B cell (primary cell): ENCODE measurements at regions not wholly inside any gene's neighbourhood (a gene's known extent, or its start where the extent isn't known, plus 50 kb on each side); places are given as distances from the start of the nearest gene placed in this dataset.

Experiments used
- ATAC-seq: fragments of 200-7000 bp; cut with Tn5 transposase; one replicate; pipeline ENCODE4 v1.10.0; 2021; ENCODE audit warnings: low read depth, mild to moderate bottlenecking, moderate number of reproducible peaks, moderate library complexity
- CTCF ChIA-PET: fragments of 350-600 bp; sonication (Branson Sonifier 250); formaldehyde crosslinking; loops from one replicate; lab custom pipeline; 2021; ENCODE audit warnings: antibody characterized with exemption, inconsistent platforms; lab: Charles Lee
- POLR2A ChIA-PET: fragments of 350-600 bp; sonication (Branson Sonifier 250); formaldehyde crosslinking; loops from one replicate; lab custom pipeline; 2021; ENCODE audit warnings: antibody characterized with exemption; lab: Charles Lee
- DNase-seq: peaks from one replicate; pipeline ENCODE4 v3.0.0; 2013
- H2AFZ ChIP-seq: 2 replicates; pipeline ENCODE4 v1.6.1; 2012; ENCODE audit warnings: mild to moderate bottlenecking, low read depth, low read length; ENCODE audit not compliant: insufficient read depth, poor library complexity, severe bottlenecking
- H3K27ac ChIP-seq, 2 donors: 1 replicate in 1 of 2; 2 replicates in 1 of 2; pipeline ENCODE4 v1.5.1; 2012 to 2013; ENCODE audit warnings: low read length in 2 of 2, mild to moderate bottlenecking in 2 of 2, moderate library complexity in 1 of 2
- H3K27me3 ChIP-seq, 4 experiments: fragments of 200-600 bp in 1 of 4; sonication (generic) in 1 of 4; replicated peaks in 1 of 4; 1 replicate in 2 of 4; 2 replicates in 2 of 4; pipeline versions ENCODE4 v1.6.1 to v1.7.0; 2013 to 2016; ENCODE audit warnings: low read length in 3 of 4, mild to moderate bottlenecking in 2 of 4, mixed read lengths in 1 of 4, moderate library complexity in 1 of 4; ENCODE audit not compliant: insufficient read depth in 4 of 4, control insufficient read depth in 3 of 4; ENCODE audit errors: control extremely low read depth in 1 of 4
- H3K36me3 ChIP-seq, 2 experiments: replicated peaks in 1 of 2; 1 replicate in 1 of 2; 2 replicates in 1 of 2; pipeline versions ENCODE4 v1.6.1 to v1.7.1; 2013; ENCODE audit warnings: low read length in 1 of 2; ENCODE audit not compliant: insufficient read depth in 2 of 2, control insufficient read depth in 1 of 2; ENCODE audit errors: control extremely low read depth in 1 of 2, extremely low read depth in 1 of 2
- H3K4me1 ChIP-seq, 2 donors: fragments of 200-600 bp in 1 of 2; sonication (generic) in 1 of 2; 1 replicate in 1 of 2; 2 replicates in 1 of 2; pipeline versions ENCODE4 v1.5.1 to v1.6.1; 2013 to 2017; ENCODE audit warnings: low read length in 2 of 2; ENCODE audit not compliant: control insufficient read depth in 2 of 2, insufficient read depth in 2 of 2
- H3K4me2 ChIP-seq: replicated peaks from 2 replicates; pipeline ENCODE3; 2012; ENCODE audit warnings: mild to moderate bottlenecking, low read depth, low read length; ENCODE audit not compliant: poor library complexity, severe bottlenecking
- H3K4me3 ChIP-seq, 5 experiments: fragments of 200-600 bp in 1 of 5; sonication (generic) in 1 of 5; 1 replicate in 3 of 5; 2 replicates in 2 of 5; pipeline versions ENCODE4 v1.5.1 to v1.7.0; 2011 to 2016; ENCODE audit warnings: low read length in 4 of 5, mild to moderate bottlenecking in 4 of 5, low read depth in 2 of 5, control low read depth in 1 of 5, moderate library complexity in 1 of 5; ENCODE audit not compliant: insufficient read depth in 1 of 5; ENCODE audit errors: control extremely low read depth in 1 of 5, extremely low read depth in 1 of 5
- H3K79me2 ChIP-seq: fragments of 200-600 bp; sonication (generic); one replicate; pipeline ENCODE4 v1.6.0; 2016; ENCODE audit warnings: low read length; ENCODE audit not compliant: control insufficient read depth, insufficient read depth
- H3K9ac ChIP-seq: fragments of 200-600 bp; sonication (generic); 2 replicates; pipeline ENCODE4 v1.6.1; 2017; ENCODE audit warnings: mild to moderate bottlenecking, low read length, moderate library complexity
- H3K9me3 ChIP-seq, 3 donors: one replicate each; pipeline versions ENCODE4 v1.6.1 to v1.7.1; 2013; ENCODE audit warnings: low read length in 2 of 3; ENCODE audit not compliant: control insufficient read depth in 2 of 3, insufficient read depth in 1 of 3; ENCODE audit errors: control extremely low read depth in 1 of 3
- H4K20me1 ChIP-seq: 2 replicates; pipeline ENCODE4 v1.6.0; 2012; ENCODE audit warnings: mild to moderate bottlenecking, low read length; ENCODE audit not compliant: insufficient read depth, control insufficient read depth, poor library complexity, severe bottlenecking
- H3K27ac Mint-ChIP-seq: one replicate; pipeline ENCODE4 v1.8.0; 2021; ENCODE audit warnings: mixed read lengths
- H3K27me3 Mint-ChIP-seq: one replicate; pipeline ENCODE4 v1.8.0; 2021; ENCODE audit warnings: mixed read lengths
- H3K4me1 Mint-ChIP-seq: one replicate; pipeline ENCODE4 v1.8.0; 2021; ENCODE audit warnings: mixed read lengths
- H3K4me3 Mint-ChIP-seq: one replicate; pipeline ENCODE4 v1.8.0; 2021; ENCODE audit warnings: mixed read lengths
- H3K9me3 Mint-ChIP-seq: one replicate; pipeline ENCODE4 v1.8.0; 2022; ENCODE audit warnings: mixed read lengths; ENCODE audit not compliant: insufficient read depth
- CTCF ChIP-seq: fragments of 200-600 bp; IDR thresholded peaks from one replicate; pipeline ENCODE4 v1.8.0; 2022; ENCODE audit warnings: antibody characterized with exemption, mild to moderate bottlenecking
- EZH2 ChIP-seq: IDR thresholded peaks from 2 replicates; pipeline ENCODE4 v1.6.1; 2012; ENCODE audit warnings: borderline replicate concordance, low read depth, mild to moderate bottlenecking, moderate library complexity, low read length; ENCODE audit not compliant: insufficient read depth, poor library complexity, severe bottlenecking
- WGBS: methylation state at CpG from one replicate; pipeline ENCODE4 v1.1.5; 2013; ENCODE audit warnings: missing lambda C conversion rate; ENCODE audit not compliant: insufficient coverage; 5-methylcytosine and 5-hydroxymethylcytosine counted together
- intact Hi-C: fragments of 100-400 bp; cut with micrococcal nuclease; formaldehyde crosslinking; loops from one replicate; pipeline ENCODE4 v1.10.0; 2022

- H3K36me3 ChIP-seq = no peaks in the 10 kb centered on the region
- no peaks in the 10 kb centered on the region for H4K20me1 ChIP-seq
- no CpG with 5 or more reads among the region's 1 CpG for WGBS
- no peaks in the 10 kb centered on the region for H3K79me2 ChIP-seq
- ChIA-PET CTCF (no interaction called here), POLR2A (no interaction called here)
- intact Hi-C loops = no loop called here
- ATAC-seq = no peak
- Mint-ChIP-seq H3K27ac (no peak overlapping the region), H3K4me3 (no peak overlapping the region), H3K4me1 (no peaks in the 10 kb centered on the region), H3K9me3 (no peaks in the 10 kb centered on the region), H3K27me3 (peaks cover 4% of the 10 kb centered on the region)
- no peak overlapping the region for H3K9ac ChIP-seq
- no peak overlapping the region for H3K4me2 ChIP-seq
- H2AFZ ChIP-seq = no peak overlapping the region
- no peaks in the 10 kb centered on the region for H3K27me3 ChIP-seq
- H3K27ac ChIP-seq = no peak overlapping the region
- no peak overlapping the region for H3K4me3 ChIP-seq
- DNase-seq = no peak
- TF ChIP-seq EZH2 (no peak), CTCF (no peak)
- H3K9me3 ChIP-seq = no peaks in the 10 kb centered on the region
- no peaks in the 10 kb centered on the region for H3K4me1 ChIP-seq
Observed at GRCh38 chr3:22617372-22617771, 585.8 kb upstream of the UBE2E2 start.

- Histone ChIP-seq H4K20me1 (no peaks in the 10 kb centered on the region), H3K9me3 (no peaks in the 10 kb centered on the region), H3K79me2 (no peaks in the 10 kb centered on the region), H3K36me3 (no peaks in the 10 kb centered on the region), H3K4me3 (no peak overlapping the region), H3K9ac (no peak overlapping the region), H2AFZ (no peak overlapping the region), H3K4me2 (no peak overlapping the region), H3K4me1 (no peaks in the 10 kb centered on the region), H3K27me3 (no peaks in the 10 kb centered on the region), H3K27ac (no peak overlapping the region)
- Mint-ChIP-seq H3K4me1 (no peaks in the 10 kb centered on the region), H3K27me3 (no peaks in the 10 kb centered on the region), H3K9me3 (no peaks in the 10 kb centered on the region), H3K27ac (no peak overlapping the region), H3K4me3 (no peak overlapping the region)
- POLR2A ChIA-PET = no interaction called here
- DNase-seq (no peak), ATAC-seq (no peak)
- no CpG with 5 or more reads among the region's 1 CpG for WGBS
- CTCF ChIA-PET = interaction anchor here (0.5 kb wide), 1 partner anchor 264 kb away, joined by 3 read pairs; no protein-coding TSS in a partner anchor
- intact Hi-C loops = no loop called here
- TF ChIP-seq EZH2 = no peak
- no peak for TF ChIP-seq CTCF
Observed at GRCh38 chr3:22620498-22620897, 582.6 kb upstream of the UBE2E2 start.
